HEK293 (cell line): ENCODE measurements at regions not wholly inside any gene's neighbourhood (a gene's known extent, or its start where the extent isn't known, plus 50 kb on each side); places are given as distances from the start of the nearest gene placed in this dataset.

Experiments
- CTCF ChIA-PET: fragments of 350-600 bp; formaldehyde crosslinking; extraction: SDS; loops from one replicate; lab custom pipeline; 2021; ENCODE audit warnings: antibody characterized with exemption; lab: Yijun Ruan, JAX
- POLR2A ChIA-PET: fragments of 300-600 bp; formaldehyde crosslinking; extraction: SDS; loops from one replicate; lab custom pipeline; 2020; ENCODE audit warnings: antibody characterized with exemption, inconsistent platforms; lab: Yijun Ruan, JAX
- H3K27ac ChIP-seq: fragments of 200-500 bp; sonication (Bioruptor generic); 2 replicates; pipeline ENCODE4 v1.5.1; 2014; ENCODE audit warnings: low read depth, low read length, control low read depth, inconsistent platforms; ENCODE audit errors: extremely low read depth
- H3K36me3 ChIP-seq, 2 experiments: fragments of 200-500 bp in 1 of 2; sonication (Bioruptor generic) in 1 of 2; 1 replicate in 1 of 2; 2 replicates in 1 of 2; pipeline ENCODE4 v1.5.1; 2014 to 2017; ENCODE audit warnings: inconsistent platforms in 2 of 2, low read length in 2 of 2; ENCODE audit not compliant: control insufficient read depth in 2 of 2, insufficient read depth in 1 of 2
- H3K4me1 ChIP-seq: fragments of 200-500 bp; sonication (Bioruptor generic); 2 replicates; pipeline ENCODE4 v1.5.1; 2014; ENCODE audit warnings: mild to moderate bottlenecking, low read length, inconsistent platforms; ENCODE audit not compliant: control insufficient read depth, insufficient read depth
- H3K4me3 ChIP-seq: 2 replicates; pipeline ENCODE4 v1.5.1; 2011; ENCODE audit warnings: low read depth, mild to moderate bottlenecking, control low read depth, low read length, moderate library complexity
- H3K9me3 ChIP-seq: fragments of 200-500 bp; sonication (Bioruptor generic); 2 replicates; pipeline ENCODE4 v1.5.1; 2014; ENCODE audit warnings: low read depth, low read length, inconsistent platforms; ENCODE audit not compliant: control insufficient read depth, insufficient read depth
- GLI4 ChIP-seq: fragments of 450-650 bp; formaldehyde crosslinking; IDR thresholded peaks from 2 replicates; pipeline ENCODE4 v1.5.1; 2016; ENCODE audit warnings: missing biosample characterization, missing genetic modification characterization
- KLF1 ChIP-seq: fragments of 450-650 bp; formaldehyde crosslinking; IDR thresholded peaks from 2 replicates; pipeline ENCODE4 v1.5.1; 2016; ENCODE audit warnings: missing biosample characterization, missing genetic modification characterization
- PRDM1 ChIP-seq: fragments of 450-650 bp; formaldehyde crosslinking; IDR thresholded peaks from 2 replicates; pipeline ENCODE4; 2016; ENCODE audit warnings: missing biosample characterization, missing genetic modification characterization
- PRDM4 ChIP-seq: fragments of 450-650 bp; formaldehyde crosslinking; IDR thresholded peaks from 2 replicates; pipeline ENCODE4 v1.5.1; 2017; ENCODE audit warnings: missing biosample characterization, missing genetic modification characterization
- TSHZ1 ChIP-seq: fragments of 450-650 bp; formaldehyde crosslinking; IDR thresholded peaks from 2 replicates; pipeline ENCODE4 v1.5.1; 2016; ENCODE audit warnings: missing biosample characterization, missing genetic modification characterization, borderline replicate concordance
- ZNF132 ChIP-seq: fragments of 450-650 bp; formaldehyde crosslinking; IDR thresholded peaks from 2 replicates; pipeline ENCODE4 v1.5.1; 2017; ENCODE audit warnings: missing biosample characterization, missing genetic modification characterization, borderline replicate concordance
- ZNF157 ChIP-seq: fragments of 450-650 bp; formaldehyde crosslinking; IDR thresholded peaks from 2 replicates; pipeline ENCODE4 v1.5.1; 2016; ENCODE audit warnings: missing biosample characterization, missing genetic modification characterization
- ZNF223 ChIP-seq: fragments of 450-650 bp; formaldehyde crosslinking; IDR thresholded peaks from 2 replicates; pipeline ENCODE4 v1.5.1; 2016; ENCODE audit warnings: missing biosample characterization, missing genetic modification characterization
- ZNF350 ChIP-seq: fragments of 450-650 bp; formaldehyde crosslinking; IDR thresholded peaks from 2 replicates; pipeline ENCODE4 v1.5.0; 2017; ENCODE audit warnings: missing biosample characterization, mild to moderate bottlenecking, missing genetic modification characterization
- ZNF48 ChIP-seq: fragments of 450-650 bp; formaldehyde crosslinking; IDR thresholded peaks from 2 replicates; pipeline ENCODE4 v1.5.1; 2016; ENCODE audit warnings: missing biosample characterization, missing genetic modification characterization
- ZNF488 ChIP-seq: fragments of 450-650 bp; formaldehyde crosslinking; IDR thresholded peaks from 2 replicates; pipeline ENCODE4 v1.5.1; 2016; ENCODE audit warnings: missing biosample characterization, missing genetic modification characterization
- ZNF560 ChIP-seq: fragments of 450-650 bp; formaldehyde crosslinking; IDR thresholded peaks from 2 replicates; pipeline ENCODE4 v1.5.1; 2017; ENCODE audit warnings: missing biosample characterization, missing genetic modification characterization, borderline replicate concordance
- ZNF785 ChIP-seq: fragments of 450-650 bp; formaldehyde crosslinking; IDR thresholded peaks from 2 replicates; pipeline ENCODE4 v1.5.1; 2016; ENCODE audit warnings: missing biosample characterization, missing genetic modification characterization
- ZSCAN23 ChIP-seq: fragments of 450-650 bp; formaldehyde crosslinking; IDR thresholded peaks from 2 replicates; pipeline ENCODE4 v1.5.1; 2016; ENCODE audit warnings: missing biosample characterization, missing genetic modification characterization
- TF ChIP-seq, protein P1 (sequence below): fragments of 450-650 bp; formaldehyde crosslinking; IDR thresholded peaks from 2 replicates; pipeline ENCODE4 v1.5.1; 2016; ENCODE audit warnings: missing biosample characterization, missing genetic modification characterization, low read depth
- TF ChIP-seq, protein P2 (sequence below): fragments of 450-650 bp; formaldehyde crosslinking; IDR thresholded peaks from 2 replicates; pipeline ENCODE4 v1.5.1; 2016; ENCODE audit warnings: missing biosample characterization, missing genetic modification characterization, borderline replicate concordance

GRCh38 chr11:115665958-115666357, 161.7 kb upstream of the CADM1 start:
- no peak overlapping the region for H3K27ac ChIP-seq
- CTCF ChIA-PET, result interaction anchor here (1.1 kb wide), 1 partner anchor 13 kb away, joined by 3 read pairs; no protein-coding TSS in a partner anchor
- POLR2A ChIA-PET, result no interaction called here
- no peak overlapping the region for H3K4me3 ChIP-seq
- H3K36me3 ChIP-seq, result no peaks in the 10 kb centered on the region
- peaks cover 2% of the 10 kb centered on the region; the same call in 1 of the 2 replicates for H3K4me1 ChIP-seq
- no peak for TF ChIP-seq ZNF488 (tag by site-specific recombination)
- TF ChIP-seq, protein P1, sequence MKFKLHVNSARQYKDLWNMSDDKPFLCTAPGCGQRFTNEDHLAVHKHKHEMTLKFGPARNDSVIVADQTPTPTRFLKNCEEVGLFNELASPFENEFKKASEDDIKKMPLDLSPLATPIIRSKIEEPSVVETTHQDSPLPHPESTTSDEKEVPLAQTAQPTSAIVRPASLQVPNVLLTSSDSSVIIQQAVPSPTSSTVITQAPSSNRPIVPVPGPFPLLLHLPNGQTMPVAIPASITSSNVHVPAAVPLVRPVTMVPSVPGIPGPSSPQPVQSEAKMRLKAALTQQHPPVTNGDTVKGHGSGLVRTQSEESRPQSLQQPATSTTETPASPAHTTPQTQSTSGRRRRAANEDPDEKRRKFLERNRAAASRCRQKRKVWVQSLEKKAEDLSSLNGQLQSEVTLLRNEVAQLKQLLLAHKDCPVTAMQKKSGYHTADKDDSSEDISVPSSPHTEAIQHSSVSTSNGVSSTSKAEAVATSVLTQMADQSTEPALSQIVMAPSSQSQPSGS (tag by site-specific recombination), result no peak
- no peak for TF ChIP-seq ZNF48
- no peak for TF ChIP-seq ZNF785
- TF ChIP-seq, protein P2, sequence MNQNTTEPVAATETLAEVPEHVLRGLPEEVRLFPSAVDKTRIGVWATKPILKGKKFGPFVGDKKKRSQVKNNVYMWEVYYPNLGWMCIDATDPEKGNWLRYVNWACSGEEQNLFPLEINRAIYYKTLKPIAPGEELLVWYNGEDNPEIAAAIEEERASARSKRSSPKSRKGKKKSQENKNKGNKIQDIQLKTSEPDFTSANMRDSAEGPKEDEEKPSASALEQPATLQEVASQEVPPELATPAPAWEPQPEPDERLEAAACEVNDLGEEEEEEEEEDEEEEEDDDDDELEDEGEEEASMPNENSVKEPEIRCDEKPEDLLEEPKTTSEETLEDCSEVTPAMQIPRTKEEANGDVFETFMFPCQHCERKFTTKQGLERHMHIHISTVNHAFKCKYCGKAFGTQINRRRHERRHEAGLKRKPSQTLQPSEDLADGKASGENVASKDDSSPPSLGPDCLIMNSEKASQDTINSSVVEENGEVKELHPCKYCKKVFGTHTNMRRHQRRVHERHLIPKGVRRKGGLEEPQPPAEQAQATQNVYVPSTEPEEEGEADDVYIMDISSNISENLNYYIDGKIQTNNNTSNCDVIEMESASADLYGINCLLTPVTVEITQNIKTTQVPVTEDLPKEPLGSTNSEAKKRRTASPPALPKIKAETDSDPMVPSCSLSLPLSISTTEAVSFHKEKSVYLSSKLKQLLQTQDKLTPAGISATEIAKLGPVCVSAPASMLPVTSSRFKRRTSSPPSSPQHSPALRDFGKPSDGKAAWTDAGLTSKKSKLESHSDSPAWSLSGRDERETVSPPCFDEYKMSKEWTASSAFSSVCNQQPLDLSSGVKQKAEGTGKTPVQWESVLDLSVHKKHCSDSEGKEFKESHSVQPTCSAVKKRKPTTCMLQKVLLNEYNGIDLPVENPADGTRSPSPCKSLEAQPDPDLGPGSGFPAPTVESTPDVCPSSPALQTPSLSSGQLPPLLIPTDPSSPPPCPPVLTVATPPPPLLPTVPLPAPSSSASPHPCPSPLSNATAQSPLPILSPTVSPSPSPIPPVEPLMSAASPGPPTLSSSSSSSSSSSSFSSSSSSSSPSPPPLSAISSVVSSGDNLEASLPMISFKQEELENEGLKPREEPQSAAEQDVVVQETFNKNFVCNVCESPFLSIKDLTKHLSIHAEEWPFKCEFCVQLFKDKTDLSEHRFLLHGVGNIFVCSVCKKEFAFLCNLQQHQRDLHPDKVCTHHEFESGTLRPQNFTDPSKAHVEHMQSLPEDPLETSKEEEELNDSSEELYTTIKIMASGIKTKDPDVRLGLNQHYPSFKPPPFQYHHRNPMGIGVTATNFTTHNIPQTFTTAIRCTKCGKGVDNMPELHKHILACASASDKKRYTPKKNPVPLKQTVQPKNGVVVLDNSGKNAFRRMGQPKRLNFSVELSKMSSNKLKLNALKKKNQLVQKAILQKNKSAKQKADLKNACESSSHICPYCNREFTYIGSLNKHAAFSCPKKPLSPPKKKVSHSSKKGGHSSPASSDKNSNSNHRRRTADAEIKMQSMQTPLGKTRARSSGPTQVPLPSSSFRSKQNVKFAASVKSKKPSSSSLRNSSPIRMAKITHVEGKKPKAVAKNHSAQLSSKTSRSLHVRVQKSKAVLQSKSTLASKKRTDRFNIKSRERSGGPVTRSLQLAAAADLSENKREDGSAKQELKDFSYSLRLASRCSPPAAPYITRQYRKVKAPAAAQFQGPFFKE (tag by site-specific recombination), result no peak
- TF ChIP-seq ZSCAN23 (tag by site-specific recombination), result no peak
- TF ChIP-seq ZNF223 (tag by site-specific recombination), result no peak
- TF ChIP-seq GLI4 (tag by site-specific recombination), result no peak
- no peak for TF ChIP-seq PRDM1 (tag by site-specific recombination)
- no peak for TF ChIP-seq PRDM4
- TF ChIP-seq KLF1 (tag by site-specific recombination), result no peak
- no peak for TF ChIP-seq ZNF350 (tag by site-specific recombination)
- TF ChIP-seq ZNF132 (tag by site-specific recombination), result no peak
- no peak for TF ChIP-seq TSHZ1
- TF ChIP-seq ZNF560 (tag by site-specific recombination), result no peak
- no peak for TF ChIP-seq ZNF157 (tag by site-specific recombination)
- H3K9me3 ChIP-seq, result no peaks in the 10 kb centered on the region
